ENCODE measurements at regions not wholly inside any gene's neighbourhood (a gene's known extent, or its start where the extent isn't known, plus 50 kb on each side); places are given as distances from the start of the nearest gene placed in this dataset.

- no peak for TF ChIP-seq CTCF (IDR thresholded peaks at IDR 0.05; ENCODE audit: insufficient read depth, low read length, poor library complexity, severe bottlenecking)
- no peak for TF ChIP-seq EZH2phosphoT487 (conservative IDR thresholded peaks at IDR 0.05; ENCODE audit: low read length)
Measured at GRCh38 chr7:17239046-17239445, 59.4 kb upstream of the AHR start.
